ENCODE measurements at regions not wholly inside any gene's neighbourhood (a gene's known extent, or its start where the extent isn't known, plus 50 kb on each side); places are given as distances from the start of the nearest gene placed in this dataset.

DNA sequence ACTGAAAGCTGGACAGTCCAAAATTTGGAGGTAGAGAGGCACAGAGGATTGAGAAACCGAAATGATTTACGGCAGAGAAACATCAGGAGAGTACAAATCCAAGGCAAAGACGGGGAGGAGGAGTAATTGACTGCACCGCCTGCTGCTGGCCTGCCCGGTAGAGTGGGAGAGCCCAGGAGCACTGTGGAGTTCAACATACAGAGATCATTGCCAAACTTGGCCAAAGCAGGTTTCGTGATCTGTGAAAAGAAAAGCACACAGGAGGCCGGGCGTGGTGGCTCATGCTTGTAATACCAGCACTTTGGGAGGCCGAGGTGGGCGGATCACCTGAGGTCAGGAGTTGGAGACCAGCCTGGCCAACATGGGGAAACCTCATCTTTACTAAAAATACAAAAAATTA, 306.0 kb upstream of the PFKP start:
- H3K9ac ChIP-seq (ENCODE audit: low read length), result no peak overlapping the region
- no peaks in the 10 kb centered on the region for H3K27me3 ChIP-seq (ENCODE audit: low read length)
- no peaks in the 10 kb centered on the region; the same call in 1 of the 2 replicates for H3K9me3 ChIP-seq (ENCODE audit: insufficient read depth, low read length)
- no peak overlapping the region for H3K4me3 ChIP-seq (ENCODE audit: insufficient read depth, low read length, poor library complexity, severe bottlenecking)
- no peak for TF ChIP-seq EZH2phosphoT487 (conservative IDR thresholded peaks at IDR 0.05; ENCODE audit: low read length)
- TF ChIP-seq, protein P1, sequence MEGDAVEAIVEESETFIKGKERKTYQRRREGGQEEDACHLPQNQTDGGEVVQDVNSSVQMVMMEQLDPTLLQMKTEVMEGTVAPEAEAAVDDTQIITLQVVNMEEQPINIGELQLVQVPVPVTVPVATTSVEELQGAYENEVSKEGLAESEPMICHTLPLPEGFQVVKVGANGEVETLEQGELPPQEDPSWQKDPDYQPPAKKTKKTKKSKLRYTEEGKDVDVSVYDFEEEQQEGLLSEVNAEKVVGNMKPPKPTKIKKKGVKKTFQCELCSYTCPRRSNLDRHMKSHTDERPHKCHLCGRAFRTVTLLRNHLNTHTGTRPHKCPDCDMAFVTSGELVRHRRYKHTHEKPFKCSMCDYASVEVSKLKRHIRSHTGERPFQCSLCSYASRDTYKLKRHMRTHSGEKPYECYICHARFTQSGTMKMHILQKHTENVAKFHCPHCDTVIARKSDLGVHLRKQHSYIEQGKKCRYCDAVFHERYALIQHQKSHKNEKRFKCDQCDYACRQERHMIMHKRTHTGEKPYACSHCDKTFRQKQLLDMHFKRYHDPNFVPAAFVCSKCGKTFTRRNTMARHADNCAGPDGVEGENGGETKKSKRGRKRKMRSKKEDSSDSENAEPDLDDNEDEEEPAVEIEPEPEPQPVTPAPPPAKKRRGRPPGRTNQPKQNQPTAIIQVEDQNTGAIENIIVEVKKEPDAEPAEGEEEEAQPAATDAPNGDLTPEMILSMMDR (IDR thresholded peaks at IDR 0.05; ENCODE audit: insufficient read depth, low read length, poor library complexity, severe bottlenecking), result no peak
- H2AFZ ChIP-seq (ENCODE audit: low read depth, low read length, severe bottlenecking), result no peak overlapping the region
- H4K20me1 ChIP-seq (ENCODE audit: low read depth, low read length), result no peaks in the 10 kb centered on the region
- H3F3A ChIP-seq (ENCODE audit: insufficient read depth), result no peaks in the 10 kb centered on the region
- no peaks in the 10 kb centered on the region for H3K9me2 ChIP-seq (replicated peaks; ENCODE audit: insufficient read depth, low read length)
- no peak overlapping the region for H3K4me2 ChIP-seq (ENCODE audit: low read depth, low read length, poor library complexity, severe bottlenecking)
- H3K27ac ChIP-seq (ENCODE audit: low read depth, low read length), result no peak overlapping the region
- no peaks in the 10 kb centered on the region for H3K36me3 ChIP-seq (ENCODE audit: low read length)
- no peaks in the 10 kb centered on the region for H3K79me2 ChIP-seq (ENCODE audit: insufficient read depth, low read length)

DNA sequence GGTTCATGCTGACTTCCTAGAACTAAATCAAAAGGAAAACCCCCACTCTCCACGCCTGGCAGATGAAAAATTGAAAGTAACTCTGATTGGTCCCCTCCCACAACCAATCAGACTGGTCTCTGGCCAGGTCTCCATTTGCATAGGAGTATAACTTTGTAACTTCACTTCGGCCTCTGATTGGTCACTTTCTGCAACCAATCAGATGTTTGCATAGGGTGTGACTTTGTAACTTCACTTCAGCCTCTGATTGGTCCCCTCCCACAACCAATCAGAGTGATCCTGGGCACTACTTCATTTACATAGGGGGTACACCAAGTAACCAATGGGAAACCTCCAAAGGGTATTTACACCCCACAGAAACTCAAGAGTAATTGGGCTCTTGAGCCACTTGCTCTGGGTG, 306.6 kb upstream of the PFKP start:
- TF ChIP-seq EZH2phosphoT487 (conservative IDR thresholded peaks at IDR 0.05; ENCODE audit: low read length), result no peak
- TF ChIP-seq, protein P1 (IDR thresholded peaks at IDR 0.05; ENCODE audit: insufficient read depth, low read length, poor library complexity, severe bottlenecking), result no peak
- H3K79me2 ChIP-seq (ENCODE audit: insufficient read depth, low read length), result no peaks in the 10 kb centered on the region
- no peaks in the 10 kb centered on the region for H3K27me3 ChIP-seq (ENCODE audit: low read length)
- H3K9ac ChIP-seq (ENCODE audit: low read length), result no peak overlapping the region
- H3K36me3 ChIP-seq (ENCODE audit: low read length), result no peaks in the 10 kb centered on the region
- H3K9me2 ChIP-seq (replicated peaks; ENCODE audit: insufficient read depth, low read length), result no peaks in the 10 kb centered on the region
- H3K4me3 ChIP-seq (ENCODE audit: insufficient read depth, low read length, poor library complexity, severe bottlenecking), result no peak overlapping the region
- H3F3A ChIP-seq (ENCODE audit: insufficient read depth), result no peaks in the 10 kb centered on the region
- H3K27ac ChIP-seq (ENCODE audit: low read depth, low read length), result no peak overlapping the region
- H2AFZ ChIP-seq (ENCODE audit: low read depth, low read length, severe bottlenecking), result no peak overlapping the region
- H4K20me1 ChIP-seq (ENCODE audit: low read depth, low read length), result no peaks in the 10 kb centered on the region
- H3K4me2 ChIP-seq (ENCODE audit: low read depth, low read length, poor library complexity, severe bottlenecking), result no peak overlapping the region
- no peaks in the 10 kb centered on the region; the same call in 1 of the 2 replicates for H3K9me3 ChIP-seq (ENCODE audit: insufficient read depth, low read length)

DNA sequence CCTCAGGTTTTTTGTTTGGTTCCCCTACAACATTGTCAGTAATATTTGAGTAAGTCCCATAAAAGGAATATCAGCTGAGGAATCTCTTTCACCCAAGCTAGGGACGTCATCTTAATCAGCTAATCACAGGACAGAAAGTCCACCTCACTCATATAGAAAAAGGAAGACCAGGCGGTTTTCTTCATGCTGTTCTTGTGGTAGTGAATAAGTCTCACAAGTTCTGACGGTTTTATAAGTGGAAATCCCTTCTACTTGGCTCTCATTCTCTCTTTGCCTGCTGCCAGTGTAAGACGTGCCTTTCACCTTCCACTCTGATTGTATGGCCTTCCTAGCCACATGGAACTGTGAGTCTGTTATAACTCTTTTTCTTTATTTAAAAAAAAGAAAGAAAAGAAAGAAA, 308.1 kb upstream of the PFKP start:
- no peaks in the 10 kb centered on the region for H3F3A ChIP-seq (ENCODE audit: insufficient read depth)
- H3K36me3 ChIP-seq (ENCODE audit: low read length), result no peaks in the 10 kb centered on the region
- no peaks in the 10 kb centered on the region for H3K79me2 ChIP-seq (ENCODE audit: insufficient read depth, low read length)
- no peak overlapping the region for H3K27ac ChIP-seq (ENCODE audit: low read depth, low read length)
- no peaks in the 10 kb centered on the region; the same call in 1 of the 2 replicates for H3K9me3 ChIP-seq (ENCODE audit: insufficient read depth, low read length)
- H3K9me2 ChIP-seq (replicated peaks; ENCODE audit: insufficient read depth, low read length), result no peaks in the 10 kb centered on the region
- TF ChIP-seq EZH2phosphoT487 (conservative IDR thresholded peaks at IDR 0.05; ENCODE audit: low read length), result no peak
- TF ChIP-seq, protein P1 (IDR thresholded peaks at IDR 0.05; ENCODE audit: insufficient read depth, low read length, poor library complexity, severe bottlenecking), result no peak
- no peak overlapping the region for H2AFZ ChIP-seq (ENCODE audit: low read depth, low read length, severe bottlenecking)
- no peak overlapping the region for H3K4me3 ChIP-seq (ENCODE audit: insufficient read depth, low read length, poor library complexity, severe bottlenecking)
- no peak overlapping the region for H3K9ac ChIP-seq (ENCODE audit: low read length)
- H3K4me2 ChIP-seq (ENCODE audit: low read depth, low read length, poor library complexity, severe bottlenecking), result no peak overlapping the region
- H3K27me3 ChIP-seq (ENCODE audit: low read length), result no peaks in the 10 kb centered on the region
- no peaks in the 10 kb centered on the region for H4K20me1 ChIP-seq (ENCODE audit: low read depth, low read length)

Measured in SU-DHL-6 (cell line).